HG03439 (cell line): ENCODE measurements at regions not wholly inside any gene's neighbourhood (a gene's known extent, or its start where the extent isn't known, plus 50 kb on each side); places are given as distances from the start of the nearest gene placed in this dataset.

Source experiments
- ATAC-seq: cut with Tn5 transposase; IDR thresholded peaks from one replicate; pipeline ENCODE4 v1.9.1; 2021; ENCODE audit warnings: mild to moderate bottlenecking, moderate library complexity; ENCODE audit not compliant: unreplicated experiment

- no peak for ATAC-seq
Measured at GRCh38 chr18:45298986-45299385, 316.3 kb upstream of the SLC14A2 start.

GRCh38 chr18:45303026-45303425 is 312.2 kb upstream of the SLC14A2 start:
- ATAC-seq: no peak

GRCh38 chr18:45304558-45304957 is 310.7 kb upstream of the SLC14A2 start:
- no peak for ATAC-seq

GRCh38 chr18:45312555-45313126 is 302.6 kb upstream of the SLC14A2 start:
- no peak for ATAC-seq

GRCh38 chr18:45316127-45316526 is 299.1 kb upstream of the SLC14A2 start:
- no peak for ATAC-seq

GRCh38 chr18:45317948-45318640 is 297.2 kb upstream of the SLC14A2 start:
- no peak for ATAC-seq

- no peak for ATAC-seq
Measured at GRCh38 chr18:45320724-45321123, 294.6 kb upstream of the SLC14A2 start.

- no peak for ATAC-seq
Measured at GRCh38 chr18:45321520-45321919, 293.8 kb upstream of the SLC14A2 start.

- no peak for ATAC-seq
Measured at GRCh38 chr18:45322343-45322742, 292.9 kb upstream of the SLC14A2 start.

- no peak for ATAC-seq
Measured at GRCh38 chr18:45324101-45324494, 291.2 kb upstream of the SLC14A2 start.

GRCh38 chr18:45324495-45325113 is 290.7 kb upstream of the SLC14A2 start:
- ATAC-seq: no peak

GRCh38 chr18:45325778-45326177 is 289.5 kb upstream of the SLC14A2 start:
- no peak for ATAC-seq

GRCh38 chr18:45326505-45326904 is 288.8 kb upstream of the SLC14A2 start:
- no peak for ATAC-seq

GRCh38 chr18:45328296-45328695 is 287.0 kb upstream of the SLC14A2 start:
- ATAC-seq: no peak

- no peak for ATAC-seq
Measured at GRCh38 chr18:45328811-45329210, 286.5 kb upstream of the SLC14A2 start.

GRCh38 chr18:45329316-45329715 is 286.0 kb upstream of the SLC14A2 start:
- no peak for ATAC-seq

GRCh38 chr18:45330170-45330594 is 285.1 kb upstream of the SLC14A2 start:
- ATAC-seq: no peak

GRCh38 chr18:45332871-45333270 is 282.4 kb upstream of the SLC14A2 start:
- no peak for ATAC-seq

GRCh38 chr18:45334191-45334590 is 281.1 kb upstream of the SLC14A2 start:
- no peak for ATAC-seq

GRCh38 chr18:45335282-45336043 is 279.8 kb upstream of the SLC14A2 start:
- ATAC-seq: no peak

GRCh38 chr18:45336448-45336847 is 278.8 kb upstream of the SLC14A2 start:
- ATAC-seq: no peak

- ATAC-seq: no peak
Measured at GRCh38 chr18:45337477-45337876, 277.8 kb upstream of the SLC14A2 start.
